Gastrocnemius medialis (tissue), 4 donors: ENCODE measurements at regions not wholly inside any gene's neighbourhood (a gene's known extent, or its start where the extent isn't known, plus 50 kb on each side); places are given as distances from the start of the nearest gene placed in this dataset.

Experiments used
- POLR2A ChIP-seq, 2 donors: fragments of 450-650 bp; IDR thresholded peaks; one replicate each; pipeline ENCODE4 v1.6.1; 2017; ENCODE audit warnings: antibody characterized with exemption in 2 of 2, mild to moderate bottlenecking in 2 of 2, moderate library complexity in 2 of 2
- TF ChIP-seq, protein P1 (sequence below), 5 experiments: fragments of 450-650 bp in 3 of 5; fragments of 200-600 bp in 2 of 5; sonication (generic) in 2 of 5; IDR thresholded peaks in 4 of 5; conservative IDR thresholded peaks in 1 of 5; 1 replicate in 4 of 5; 2 replicates in 1 of 5; pipeline ENCODE4 v1.5.1; 2016 to 2019; ENCODE audit warnings: antibody characterized with exemption in 5 of 5, mild to moderate bottlenecking in 3 of 5, moderate library complexity in 3 of 5

GRCh38 chr6:93086351-93086750 lies 333.0 kb downstream of the EPHA7 start:
- TF ChIP-seq, protein P1, sequence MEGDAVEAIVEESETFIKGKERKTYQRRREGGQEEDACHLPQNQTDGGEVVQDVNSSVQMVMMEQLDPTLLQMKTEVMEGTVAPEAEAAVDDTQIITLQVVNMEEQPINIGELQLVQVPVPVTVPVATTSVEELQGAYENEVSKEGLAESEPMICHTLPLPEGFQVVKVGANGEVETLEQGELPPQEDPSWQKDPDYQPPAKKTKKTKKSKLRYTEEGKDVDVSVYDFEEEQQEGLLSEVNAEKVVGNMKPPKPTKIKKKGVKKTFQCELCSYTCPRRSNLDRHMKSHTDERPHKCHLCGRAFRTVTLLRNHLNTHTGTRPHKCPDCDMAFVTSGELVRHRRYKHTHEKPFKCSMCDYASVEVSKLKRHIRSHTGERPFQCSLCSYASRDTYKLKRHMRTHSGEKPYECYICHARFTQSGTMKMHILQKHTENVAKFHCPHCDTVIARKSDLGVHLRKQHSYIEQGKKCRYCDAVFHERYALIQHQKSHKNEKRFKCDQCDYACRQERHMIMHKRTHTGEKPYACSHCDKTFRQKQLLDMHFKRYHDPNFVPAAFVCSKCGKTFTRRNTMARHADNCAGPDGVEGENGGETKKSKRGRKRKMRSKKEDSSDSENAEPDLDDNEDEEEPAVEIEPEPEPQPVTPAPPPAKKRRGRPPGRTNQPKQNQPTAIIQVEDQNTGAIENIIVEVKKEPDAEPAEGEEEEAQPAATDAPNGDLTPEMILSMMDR (IDR thresholded peaks at IDR 0.05 in 4 of 5, conservative IDR thresholded peaks at IDR 0.05 in 1 of 5): no peak
- no peak for TF ChIP-seq POLR2A (IDR thresholded peaks at IDR 0.05)
